ENCODE measurements at regions not wholly inside any gene's neighbourhood (a gene's known extent, or its start where the extent isn't known, plus 50 kb on each side); places are given as distances from the start of the nearest gene placed in this dataset.

DNA sequence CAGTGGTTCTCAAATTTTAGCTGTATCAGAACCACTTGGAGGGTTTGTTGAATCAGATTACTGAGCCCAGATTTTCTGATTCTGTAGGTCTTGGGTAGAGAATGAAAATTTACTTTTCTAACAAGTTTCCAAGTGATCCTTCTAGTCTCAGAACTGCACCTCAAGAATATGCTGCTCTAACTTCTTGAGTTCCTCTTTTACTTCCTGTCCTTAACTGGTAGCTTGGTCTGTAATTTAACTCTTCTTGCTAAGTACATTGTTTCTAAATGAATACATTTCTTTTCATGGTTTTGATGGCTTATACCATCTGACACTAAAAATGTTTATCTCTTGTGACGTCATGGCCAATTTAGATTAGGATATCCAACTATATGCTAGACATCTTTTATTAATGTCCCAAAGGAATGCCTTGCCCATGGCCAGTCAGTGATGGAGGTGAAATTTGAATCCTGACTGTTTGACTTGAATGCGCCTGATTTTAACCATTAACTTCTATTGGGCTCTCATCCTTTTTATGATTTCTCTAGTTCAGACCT is 262.6 kb upstream of the NAALADL2 start:
- H3K36me3 ChIP-seq (ENCODE audit: control insufficient read depth, insufficient read depth, low read length), result no peaks in the 10 kb centered on the region
- H3K4me1 ChIP-seq (ENCODE audit: control insufficient read depth, insufficient read depth, low read length), result no peaks in the 10 kb centered on the region
- no peaks in the 10 kb centered on the region for H3K27me3 ChIP-seq (ENCODE audit: control insufficient read depth, insufficient read depth, low read length)

DNA sequence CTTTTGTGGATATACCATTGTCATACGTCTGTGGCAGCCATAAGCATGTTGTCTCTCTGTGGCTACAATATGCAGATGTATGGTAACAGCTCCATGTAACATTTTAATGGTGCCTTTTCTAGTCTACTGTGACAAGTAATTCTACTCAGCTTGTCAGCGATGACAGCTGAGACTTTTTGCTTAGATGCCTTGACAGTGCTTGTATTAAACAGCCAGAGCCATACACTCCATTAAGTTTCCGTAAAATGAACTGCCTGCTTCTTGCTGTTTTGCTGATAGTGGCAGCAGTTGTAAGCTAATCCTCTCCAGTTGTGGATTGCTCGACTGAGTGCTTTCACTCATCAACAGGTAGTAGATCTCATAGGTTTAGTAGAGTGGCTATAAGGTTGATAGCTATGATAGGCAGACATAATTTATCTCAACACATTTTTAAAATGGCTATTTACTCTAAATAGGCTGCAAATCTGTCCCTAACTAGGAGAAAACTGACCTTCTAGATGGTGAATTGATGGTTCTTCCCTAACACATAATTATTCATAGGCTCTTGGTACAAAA is 260.2 kb upstream of the NAALADL2 start:
- Histone ChIP-seq H3K9ac (ENCODE audit: low read length) (no peak overlapping the region), H3K27me3 (ENCODE audit: control insufficient read depth, insufficient read depth, low read length) (no peaks in the 10 kb centered on the region), H3K9me3 (ENCODE audit: control insufficient read depth, low read length) (no peaks in the 10 kb centered on the region), H3K4me3 (ENCODE audit: low read length) (no peak overlapping the region), H3K4me1 (ENCODE audit: control insufficient read depth, insufficient read depth, low read length) (no peaks in the 10 kb centered on the region), H3K36me3 (ENCODE audit: control insufficient read depth, insufficient read depth, low read length) (no peaks in the 10 kb centered on the region)

More for the DNA sequence above, 262.6 kb upstream of the NAALADL2 start:
- Histone ChIP-seq H3K9ac (ENCODE audit: low read length) (no peak overlapping the region), H3K9me3 (ENCODE audit: control insufficient read depth, low read length) (no peaks in the 10 kb centered on the region), H3K4me3 (ENCODE audit: low read length) (no peak overlapping the region)

DNA sequence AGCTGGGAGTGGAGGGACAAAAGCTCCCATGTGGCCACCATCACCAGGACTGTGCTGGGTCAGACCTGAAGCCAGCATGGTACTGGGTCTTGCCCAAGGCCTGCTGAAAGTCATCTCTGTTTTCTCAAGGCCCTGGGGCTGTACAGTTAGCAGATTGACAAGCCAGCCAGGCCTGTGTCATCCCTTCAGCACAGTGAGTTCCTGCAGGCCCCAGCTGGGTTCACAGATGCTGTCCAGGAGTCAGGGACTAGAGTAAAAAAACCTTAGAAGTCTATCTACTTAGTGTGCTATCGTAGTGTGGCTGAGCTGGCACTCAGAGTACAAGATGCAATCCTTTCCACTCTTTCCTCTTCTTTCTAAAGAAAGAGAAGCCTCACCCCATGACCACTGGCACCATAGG is 246.0 kb upstream of the NAALADL2 start:
- no peaks in the 10 kb centered on the region for H3K36me3 ChIP-seq (ENCODE audit: control insufficient read depth, insufficient read depth, low read length)
- no peaks in the 10 kb centered on the region for H3K9me3 ChIP-seq (ENCODE audit: control insufficient read depth, low read length)
- H3K4me3 ChIP-seq (ENCODE audit: low read length), result no peak overlapping the region
- H3K4me1 ChIP-seq (ENCODE audit: control insufficient read depth, insufficient read depth, low read length), result no peaks in the 10 kb centered on the region
- H3K9ac ChIP-seq (ENCODE audit: low read length), result no peak overlapping the region
- H3K27me3 ChIP-seq (ENCODE audit: control insufficient read depth, insufficient read depth, low read length), result no peaks in the 10 kb centered on the region

DNA sequence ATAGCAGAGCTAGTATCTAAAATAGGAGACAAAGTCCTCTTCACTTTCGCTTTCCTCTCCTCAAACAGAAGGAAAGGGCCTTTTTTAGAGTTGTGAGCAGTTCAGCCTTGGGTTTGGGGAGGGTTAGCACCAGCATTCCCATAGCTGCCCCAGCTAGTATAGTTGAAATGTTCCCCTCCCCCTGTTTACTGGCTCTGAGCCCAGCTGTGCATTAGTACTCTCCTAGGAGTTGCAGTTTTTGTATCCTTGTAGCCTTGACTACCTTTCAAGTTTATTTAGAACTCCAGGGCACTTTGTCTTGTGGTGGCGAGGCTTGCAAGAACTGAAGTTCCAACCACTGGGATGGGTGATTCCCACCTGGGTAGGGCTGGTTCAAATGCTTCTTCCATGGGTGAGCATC is 245.1 kb upstream of the NAALADL2 start:
- H3K27me3 ChIP-seq (ENCODE audit: control insufficient read depth, insufficient read depth, low read length), result no peaks in the 10 kb centered on the region

DNA sequence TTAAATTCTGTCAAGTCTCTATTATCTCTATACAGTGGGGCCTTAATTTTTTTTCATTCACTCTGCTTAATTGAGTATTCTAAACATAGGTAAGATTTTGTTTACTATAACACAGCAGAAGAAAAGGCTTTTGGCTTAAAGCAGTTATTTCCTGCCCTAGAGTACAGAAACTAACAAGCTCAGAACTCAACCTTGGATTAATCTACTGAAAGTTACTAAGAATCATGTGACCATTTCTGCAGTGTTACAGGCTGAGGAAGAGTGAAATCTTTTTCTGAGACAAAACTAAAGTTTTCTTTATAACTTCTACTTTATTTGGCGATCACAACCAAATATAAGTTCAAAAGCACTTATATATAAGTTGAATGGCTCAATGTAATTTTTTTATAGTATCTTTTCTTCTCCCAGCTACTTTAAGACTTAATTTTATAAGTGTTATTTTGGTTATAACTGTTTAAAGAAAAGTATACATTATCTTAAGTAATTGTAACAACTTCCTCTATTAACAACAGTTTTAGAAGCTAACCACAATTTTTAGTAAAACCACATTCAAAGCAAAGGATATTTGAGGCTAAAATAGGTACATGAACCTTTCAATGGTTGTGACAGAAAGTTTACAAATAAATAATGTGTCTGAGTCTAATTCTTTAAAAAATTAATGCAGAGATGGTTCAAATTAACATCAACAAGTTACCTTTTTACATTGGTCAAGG is 240.6 kb upstream of the NAALADL2 start:
- no peak overlapping the region for H3K4me3 ChIP-seq (ENCODE audit: low read length)
- no peaks in the 10 kb centered on the region for H3K9me3 ChIP-seq (ENCODE audit: control insufficient read depth, low read length)
- H3K27me3 ChIP-seq (ENCODE audit: control insufficient read depth, insufficient read depth, low read length), result no peaks in the 10 kb centered on the region
- no peaks in the 10 kb centered on the region for H3K36me3 ChIP-seq (ENCODE audit: control insufficient read depth, insufficient read depth, low read length)
- H3K4me1 ChIP-seq (ENCODE audit: control insufficient read depth, insufficient read depth, low read length), result no peaks in the 10 kb centered on the region
- no peak overlapping the region for H3K9ac ChIP-seq (ENCODE audit: low read length)

More for the DNA sequence above, 245.1 kb upstream of the NAALADL2 start:
- Histone ChIP-seq H3K9me3 (ENCODE audit: control insufficient read depth, low read length) (no peaks in the 10 kb centered on the region), H3K4me1 (ENCODE audit: control insufficient read depth, insufficient read depth, low read length) (no peaks in the 10 kb centered on the region), H3K9ac (ENCODE audit: low read length) (no peak overlapping the region), H3K36me3 (ENCODE audit: control insufficient read depth, insufficient read depth, low read length) (no peaks in the 10 kb centered on the region), H3K4me3 (ENCODE audit: low read length) (no peak overlapping the region)

DNA sequence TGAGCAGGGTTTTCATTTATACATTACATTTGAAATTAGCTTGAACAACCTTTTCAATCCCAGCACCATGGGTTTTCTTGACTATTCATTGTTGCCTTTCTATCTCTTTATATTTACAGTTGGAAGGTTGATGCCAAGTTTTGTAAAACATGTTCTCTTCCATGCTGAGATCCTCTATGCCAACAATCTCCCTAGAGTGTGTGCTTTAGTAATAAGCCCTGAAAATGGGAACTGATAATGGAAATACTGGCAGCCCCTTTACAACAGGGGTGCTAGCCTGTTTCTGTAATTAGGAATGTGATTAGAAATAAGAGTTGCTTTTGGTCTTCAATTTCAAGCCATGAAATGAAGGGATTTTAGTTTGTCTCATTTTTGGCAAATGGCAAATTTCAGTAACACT is 239.9 kb upstream of the NAALADL2 start:
- H3K36me3 ChIP-seq (ENCODE audit: control insufficient read depth, insufficient read depth, low read length), result no peaks in the 10 kb centered on the region
- H3K27me3 ChIP-seq (ENCODE audit: control insufficient read depth, insufficient read depth, low read length), result no peaks in the 10 kb centered on the region
- H3K4me3 ChIP-seq (ENCODE audit: low read length), result no peak overlapping the region
- no peak overlapping the region for H3K9ac ChIP-seq (ENCODE audit: low read length)
- H3K9me3 ChIP-seq (ENCODE audit: control insufficient read depth, low read length), result no peaks in the 10 kb centered on the region
- no peaks in the 10 kb centered on the region for H3K4me1 ChIP-seq (ENCODE audit: control insufficient read depth, insufficient read depth, low read length)

DNA sequence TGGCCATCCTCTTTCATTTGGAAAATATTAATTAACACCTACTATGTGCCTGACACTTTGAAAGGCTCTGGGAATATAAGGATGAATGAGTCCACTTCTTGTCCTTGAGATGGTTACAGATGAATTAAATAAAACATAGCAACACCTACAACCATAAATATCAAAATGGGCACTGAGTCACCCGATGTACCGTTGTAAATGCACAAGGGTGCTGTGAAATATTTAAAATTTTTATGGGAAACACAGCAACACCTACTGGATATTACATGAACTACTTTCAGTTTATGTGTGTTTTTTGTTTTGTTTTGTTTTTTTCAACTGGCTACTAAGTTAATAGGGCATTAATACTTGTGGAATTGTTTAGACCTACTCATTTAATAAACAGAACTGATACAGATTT is 239.0 kb upstream of the NAALADL2 start:
- Histone ChIP-seq H3K36me3 (ENCODE audit: control insufficient read depth, insufficient read depth, low read length) (no peaks in the 10 kb centered on the region), H3K27me3 (ENCODE audit: control insufficient read depth, insufficient read depth, low read length) (no peaks in the 10 kb centered on the region), H3K4me1 (ENCODE audit: control insufficient read depth, insufficient read depth, low read length) (no peaks in the 10 kb centered on the region), H3K9ac (ENCODE audit: low read length) (no peak overlapping the region), H3K4me3 (ENCODE audit: low read length) (no peak overlapping the region), H3K9me3 (ENCODE audit: control insufficient read depth, low read length) (no peaks in the 10 kb centered on the region)

DNA sequence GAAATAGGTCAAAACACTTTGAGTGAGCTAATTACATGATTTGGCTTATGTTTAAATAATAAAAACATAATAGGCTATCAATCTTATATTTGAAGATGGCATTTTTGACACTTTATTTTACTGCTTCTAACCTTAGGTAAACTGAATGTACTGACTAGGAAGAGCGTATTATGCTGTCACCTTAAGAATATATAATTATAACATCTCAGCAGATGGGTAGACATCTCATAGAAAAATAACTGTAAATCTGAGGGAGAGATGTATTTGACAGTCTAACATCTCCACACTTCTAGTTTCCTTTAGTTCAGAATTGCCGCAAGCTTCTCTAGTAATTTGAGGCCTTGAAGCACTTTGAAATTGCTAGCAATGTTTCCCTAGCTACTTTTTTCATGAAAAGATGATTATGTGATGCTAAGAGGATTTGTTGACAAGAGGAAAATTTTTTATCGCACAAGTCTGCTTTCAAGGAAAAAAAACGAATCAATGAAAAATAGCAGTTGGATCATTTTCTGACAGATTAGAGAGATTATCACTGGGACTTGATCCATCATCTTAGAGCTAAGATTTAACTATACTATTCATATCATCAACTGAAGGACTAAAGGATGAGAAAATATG is 238.2 kb upstream of the NAALADL2 start:
- H3K36me3 ChIP-seq (ENCODE audit: control insufficient read depth, insufficient read depth, low read length), result no peaks in the 10 kb centered on the region
- H3K4me1 ChIP-seq (ENCODE audit: control insufficient read depth, insufficient read depth, low read length), result no peaks in the 10 kb centered on the region
- no peaks in the 10 kb centered on the region for H3K27me3 ChIP-seq (ENCODE audit: control insufficient read depth, insufficient read depth, low read length)
- no peak overlapping the region for H3K4me3 ChIP-seq (ENCODE audit: low read length)
- H3K9me3 ChIP-seq (ENCODE audit: control insufficient read depth, low read length), result no peaks in the 10 kb centered on the region
- no peak overlapping the region for H3K9ac ChIP-seq (ENCODE audit: low read length)

DNA sequence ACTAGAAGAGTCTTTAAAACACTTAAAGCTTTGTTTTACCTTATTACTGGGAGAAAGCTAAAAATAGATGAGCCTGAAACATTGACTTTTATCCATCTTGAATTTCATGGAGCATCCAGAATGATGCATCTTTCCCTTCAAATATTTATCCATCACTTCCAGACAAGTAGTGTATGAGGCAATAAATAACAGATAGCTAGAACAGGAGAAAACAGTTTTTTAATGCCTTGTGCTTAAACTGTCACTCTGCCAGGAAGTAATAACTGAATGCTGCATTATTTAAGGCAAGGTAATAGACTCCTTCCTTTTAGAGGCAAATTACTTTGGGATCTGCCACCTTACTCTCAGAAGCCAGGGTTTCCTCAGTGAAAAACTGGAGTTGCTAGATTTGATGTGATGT is 225.8 kb upstream of the NAALADL2 start:
- H3K36me3 ChIP-seq (ENCODE audit: control insufficient read depth, insufficient read depth, low read length), result no peaks in the 10 kb centered on the region
- H3K9me3 ChIP-seq (ENCODE audit: control insufficient read depth, low read length), result no peaks in the 10 kb centered on the region
- H3K4me3 ChIP-seq (ENCODE audit: low read length), result no peak overlapping the region
- no peaks in the 10 kb centered on the region for H3K4me1 ChIP-seq (ENCODE audit: control insufficient read depth, insufficient read depth, low read length)
- no peaks in the 10 kb centered on the region for H3K27me3 ChIP-seq (ENCODE audit: control insufficient read depth, insufficient read depth, low read length)
- no peak overlapping the region for H3K9ac ChIP-seq (ENCODE audit: low read length)

DNA sequence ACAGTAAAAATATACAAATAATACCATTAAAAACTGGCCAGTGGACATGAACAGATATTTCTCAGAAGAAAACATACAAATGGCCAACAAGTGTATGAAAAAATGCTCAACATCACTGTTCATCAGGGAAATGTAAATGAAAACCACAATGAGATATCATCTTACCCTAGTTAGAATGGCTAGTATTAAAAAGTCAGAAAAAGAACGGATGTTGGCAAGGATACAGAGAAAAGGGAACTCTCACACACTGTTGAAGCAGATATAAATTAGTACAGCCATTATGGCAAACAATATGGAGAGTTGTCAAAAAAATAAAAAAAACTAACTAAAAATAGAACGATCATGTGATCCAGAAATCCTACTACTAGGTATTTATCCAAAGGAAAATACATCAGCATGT is 222.7 kb upstream of the NAALADL2 start:
- no peaks in the 10 kb centered on the region for H3K4me1 ChIP-seq (ENCODE audit: control insufficient read depth, insufficient read depth, low read length)
- H3K4me3 ChIP-seq (ENCODE audit: low read length), result no peak overlapping the region
- H3K36me3 ChIP-seq (ENCODE audit: control insufficient read depth, insufficient read depth, low read length), result no peaks in the 10 kb centered on the region
- H3K9ac ChIP-seq (ENCODE audit: low read length), result no peak overlapping the region
- no peaks in the 10 kb centered on the region for H3K27me3 ChIP-seq (ENCODE audit: control insufficient read depth, insufficient read depth, low read length)
- no peaks in the 10 kb centered on the region for H3K9me3 ChIP-seq (ENCODE audit: control insufficient read depth, low read length)

DNA sequence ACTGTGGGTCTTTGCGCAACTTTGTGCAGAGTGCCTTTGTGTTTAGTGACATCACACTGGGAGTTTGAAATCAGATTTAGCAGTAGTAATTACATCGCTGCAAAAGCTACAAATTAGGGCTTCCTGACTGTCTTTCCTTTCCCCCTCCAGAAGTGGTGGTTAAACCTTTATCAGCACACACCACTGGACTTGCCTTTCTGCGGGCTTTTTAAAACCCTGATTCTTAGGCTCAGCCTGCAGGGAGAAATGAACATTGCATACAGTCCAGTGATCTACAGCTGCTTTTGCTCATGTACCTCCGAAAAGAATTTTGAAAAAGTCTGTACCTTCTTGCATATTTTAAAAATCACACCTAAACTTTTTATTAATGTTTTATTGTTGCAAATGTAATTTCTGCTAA is 219.7 kb upstream of the NAALADL2 start:
- H3K4me3 ChIP-seq (ENCODE audit: low read length), result no peak overlapping the region
- no peaks in the 10 kb centered on the region for H3K4me1 ChIP-seq (ENCODE audit: control insufficient read depth, insufficient read depth, low read length)
- no peaks in the 10 kb centered on the region for H3K27me3 ChIP-seq (ENCODE audit: control insufficient read depth, insufficient read depth, low read length)
- no peak overlapping the region for H3K9ac ChIP-seq (ENCODE audit: low read length)
- no peaks in the 10 kb centered on the region for H3K9me3 ChIP-seq (ENCODE audit: control insufficient read depth, low read length)
- no peaks in the 10 kb centered on the region for H3K36me3 ChIP-seq (ENCODE audit: control insufficient read depth, insufficient read depth, low read length)

DNA sequence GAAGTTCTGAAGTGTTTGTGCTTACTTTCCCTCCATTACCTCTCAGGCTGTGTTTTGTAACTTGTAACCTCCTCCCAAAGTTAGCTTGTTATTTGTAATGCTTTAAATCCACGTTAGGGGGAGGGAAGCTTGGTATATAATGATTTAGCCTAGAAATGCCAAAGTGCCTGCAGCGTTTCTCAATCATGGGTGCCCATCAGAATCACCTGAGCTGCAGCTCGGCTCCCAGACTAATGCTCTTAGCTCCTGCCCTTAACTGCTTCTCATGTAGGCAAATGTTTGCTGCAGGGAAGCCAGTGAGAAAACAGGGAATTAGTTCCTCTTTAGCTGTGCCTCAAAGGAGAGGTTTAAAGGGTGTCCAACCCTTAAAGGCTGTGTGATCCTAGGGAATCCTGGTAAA is 219.2 kb upstream of the NAALADL2 start:
- Histone ChIP-seq H3K9ac (ENCODE audit: low read length) (no peak overlapping the region), H3K36me3 (ENCODE audit: control insufficient read depth, insufficient read depth, low read length) (no peaks in the 10 kb centered on the region), H3K4me3 (ENCODE audit: low read length) (no peak overlapping the region), H3K9me3 (ENCODE audit: control insufficient read depth, low read length) (no peaks in the 10 kb centered on the region), H3K27me3 (ENCODE audit: control insufficient read depth, insufficient read depth, low read length) (no peaks in the 10 kb centered on the region), H3K4me1 (ENCODE audit: control insufficient read depth, insufficient read depth, low read length) (no peaks in the 10 kb centered on the region)
